HG03060 (cell line): ENCODE measurements at regions not wholly inside any gene's neighbourhood (a gene's known extent, or its start where the extent isn't known, plus 50 kb on each side); places are given as distances from the start of the nearest gene placed in this dataset.

ENCODE experiments used
- ATAC-seq: cut with Tn5 transposase; IDR thresholded peaks from one replicate; pipeline ENCODE4 v1.9.1; 2021; ENCODE audit warnings: low read depth, moderate number of reproducible peaks; ENCODE audit not compliant: unreplicated experiment

GRCh38 chr10:117698809-117699208, 156.3 kb downstream of the EMX2 start:
- no peak for ATAC-seq

GRCh38 chr10:117699436-117700075, 157.0 kb downstream of the EMX2 start:
- no peak for ATAC-seq

- no peak for ATAC-seq
Observed at GRCh38 chr10:117710181-117710798, 167.7 kb downstream of the EMX2 start.

GRCh38 chr10:117716889-117717288, 174.3 kb downstream of the EMX2 start:
- no peak for ATAC-seq

GRCh38 chr10:117718986-117719920, 176.7 kb downstream of the EMX2 start:
- ATAC-seq: no peak

- ATAC-seq: no peak
Observed at GRCh38 chr10:117720931-117721835, 178.6 kb downstream of the EMX2 start.

- ATAC-seq: no peak
Observed at GRCh38 chr10:117721873-117722272, 179.3 kb downstream of the EMX2 start.

- no peak for ATAC-seq
Observed at GRCh38 chr10:117723343-117723742, 180.8 kb downstream of the EMX2 start.

GRCh38 chr10:117725993-117726392, 183.4 kb downstream of the EMX2 start:
- no peak for ATAC-seq

GRCh38 chr10:117726596-117727295, 184.2 kb downstream of the EMX2 start:
- no peak for ATAC-seq

- no peak for ATAC-seq
Observed at GRCh38 chr10:117727421-117727820, 184.9 kb downstream of the EMX2 start.

GRCh38 chr10:117728087-117728486, 185.5 kb downstream of the EMX2 start:
- ATAC-seq: no peak

- no peak for ATAC-seq
Observed at GRCh38 chr10:117729156-117729555, 186.6 kb downstream of the EMX2 start.

GRCh38 chr10:117731121-117731791, 188.7 kb downstream of the EMX2 start:
- ATAC-seq: no peak

- no peak for ATAC-seq
Observed at GRCh38 chr10:117734731-117735405, 192.3 kb downstream of the EMX2 start.

- no peak for ATAC-seq
Observed at GRCh38 chr10:117736655-117737054, 194.1 kb downstream of the EMX2 start.

- ATAC-seq: no peak
Observed at GRCh38 chr10:117740088-117740487, 197.5 kb downstream of the EMX2 start.

GRCh38 chr10:117740691-117741222, 198.2 kb downstream of the EMX2 start:
- ATAC-seq: no peak
